ENCODE measurements at regions not wholly inside any gene's neighbourhood (a gene's known extent, or its start where the extent isn't known, plus 50 kb on each side); places are given as distances from the start of the nearest gene placed in this dataset.
"Not testable (repeated sequence)": the region's sequence is repeated elsewhere in the genome, so short reads cannot be mapped to it uniquely, and the experiment has no call there.

DNA sequence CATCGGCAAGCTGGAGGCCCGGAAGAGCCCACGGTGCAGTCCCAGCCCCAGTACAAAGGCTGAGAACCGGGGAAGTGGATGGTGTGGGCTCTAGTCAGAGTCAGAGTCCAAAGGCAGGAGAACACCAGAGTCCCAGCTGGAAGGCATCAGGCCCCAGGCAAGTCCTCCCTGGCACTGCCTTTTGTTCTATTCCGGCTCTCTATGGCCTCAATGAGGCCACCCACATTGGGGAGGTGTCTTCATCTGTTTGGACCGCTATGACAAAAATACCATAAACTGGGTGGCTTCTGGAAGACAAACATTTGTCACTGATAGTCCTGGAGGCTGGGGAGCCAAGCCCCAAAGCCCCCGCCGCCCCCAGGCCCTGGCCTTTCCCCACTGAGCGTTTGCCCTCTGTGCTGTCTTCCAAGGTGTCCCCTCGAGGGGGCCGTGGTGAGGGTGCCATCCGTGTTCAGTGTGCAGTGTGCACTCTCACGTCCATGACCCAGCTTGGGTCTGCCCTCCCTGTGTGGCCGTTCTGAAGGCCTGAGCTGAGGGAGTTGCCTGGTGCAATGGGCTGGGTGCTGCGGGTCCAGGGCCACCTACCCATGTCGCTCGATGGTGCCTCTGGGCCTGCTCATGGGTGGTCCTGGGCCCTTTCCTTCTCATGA lies 99.1 kb upstream of the PPP1R26 start:
- Histone ChIP-seq H3K27me3 (ENCODE audit: control insufficient read depth, insufficient read depth, low read length) (no peaks in the 10 kb centered on the region), H3K4me3 (ENCODE audit: low read depth, low read length) (no peak overlapping the region), H3K9ac (ENCODE audit: low read depth, low read length) (no peak overlapping the region), H3K27ac (ENCODE audit: low read depth, low read length) (no peak overlapping the region), H3K4me1 (ENCODE audit: control insufficient read depth, insufficient read depth, low read length) (no peaks in the 10 kb centered on the region), H3K9me3 (ENCODE audit: control insufficient read depth, insufficient read depth, low read length) (no peaks in the 10 kb centered on the region), H3K36me3 (ENCODE audit: control insufficient read depth, insufficient read depth, low read length) (no peaks in the 10 kb centered on the region)

DNA sequence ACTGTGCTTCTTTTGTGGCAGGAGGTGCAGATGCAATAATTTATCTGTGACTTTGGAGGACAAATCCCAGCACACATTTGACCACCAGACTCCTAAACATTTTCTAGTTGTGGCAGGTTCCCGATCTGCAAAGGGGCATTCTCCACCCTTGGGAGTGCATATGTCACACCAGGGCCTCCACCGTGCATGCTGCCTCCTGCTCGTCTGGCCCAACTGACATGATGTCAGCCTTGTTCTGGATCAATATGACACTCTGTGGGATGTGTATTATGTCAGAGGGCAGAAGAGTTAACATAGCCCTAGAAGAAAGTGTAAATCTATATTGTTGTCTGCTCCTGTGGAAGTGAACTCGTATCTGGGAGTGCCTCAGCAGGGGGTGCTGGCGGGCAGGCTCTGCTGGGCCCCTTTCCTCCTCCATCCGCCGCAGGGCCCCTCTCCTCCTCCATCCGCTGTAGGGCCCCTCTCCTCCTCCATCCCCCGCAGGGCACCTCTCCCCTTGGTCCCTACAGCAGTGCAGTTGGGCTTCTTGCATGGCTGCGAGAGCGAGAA lies 97.7 kb upstream of the PPP1R26 start:
- no peaks in the 10 kb centered on the region for H3K9me3 ChIP-seq (ENCODE audit: control insufficient read depth, insufficient read depth, low read length)
- no peak overlapping the region for H3K4me3 ChIP-seq (ENCODE audit: low read depth, low read length)
- no peak overlapping the region for H3K27ac ChIP-seq (ENCODE audit: low read depth, low read length)
- H3K36me3 ChIP-seq (ENCODE audit: control insufficient read depth, insufficient read depth, low read length), result no peaks in the 10 kb centered on the region
- H3K9ac ChIP-seq (ENCODE audit: low read depth, low read length), result no peak overlapping the region
- H3K4me1 ChIP-seq (ENCODE audit: control insufficient read depth, insufficient read depth, low read length), result no peaks in the 10 kb centered on the region
- no peaks in the 10 kb centered on the region for H3K27me3 ChIP-seq (ENCODE audit: control insufficient read depth, insufficient read depth, low read length)

DNA sequence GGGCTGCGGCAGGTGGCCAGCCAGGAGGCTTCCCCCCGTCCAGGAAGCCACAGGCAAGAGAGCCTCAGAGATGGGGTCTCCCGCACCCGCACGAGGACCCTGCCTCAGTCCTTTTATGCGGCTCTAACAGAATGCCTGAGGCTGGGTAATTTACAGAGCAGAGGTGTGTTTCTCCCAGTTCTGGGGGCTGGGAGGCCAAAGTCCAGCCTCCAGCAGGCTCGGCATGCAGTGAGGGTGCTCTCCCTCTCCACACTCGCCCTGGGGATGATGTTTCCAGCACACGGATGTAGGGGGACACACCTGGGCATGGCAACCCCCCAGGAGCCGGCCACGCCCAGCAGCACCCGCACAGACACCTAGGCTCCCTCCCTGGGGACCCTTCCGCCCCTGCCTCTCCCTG lies 95.4 kb upstream of the PPP1R26 start:
- no peaks in the 10 kb centered on the region for H3K4me1 ChIP-seq (ENCODE audit: control insufficient read depth, insufficient read depth, low read length)
- H3K4me3 ChIP-seq (ENCODE audit: low read depth, low read length), result no peak overlapping the region
- no peak overlapping the region for H3K9ac ChIP-seq (ENCODE audit: low read depth, low read length)
- no peaks in the 10 kb centered on the region for H3K9me3 ChIP-seq (ENCODE audit: control insufficient read depth, insufficient read depth, low read length)
- H3K27me3 ChIP-seq (ENCODE audit: control insufficient read depth, insufficient read depth, low read length), result no peaks in the 10 kb centered on the region
- no peaks in the 10 kb centered on the region for H3K36me3 ChIP-seq (ENCODE audit: control insufficient read depth, insufficient read depth, low read length)
- H3K27ac ChIP-seq (ENCODE audit: low read depth, low read length), result no peak overlapping the region

DNA sequence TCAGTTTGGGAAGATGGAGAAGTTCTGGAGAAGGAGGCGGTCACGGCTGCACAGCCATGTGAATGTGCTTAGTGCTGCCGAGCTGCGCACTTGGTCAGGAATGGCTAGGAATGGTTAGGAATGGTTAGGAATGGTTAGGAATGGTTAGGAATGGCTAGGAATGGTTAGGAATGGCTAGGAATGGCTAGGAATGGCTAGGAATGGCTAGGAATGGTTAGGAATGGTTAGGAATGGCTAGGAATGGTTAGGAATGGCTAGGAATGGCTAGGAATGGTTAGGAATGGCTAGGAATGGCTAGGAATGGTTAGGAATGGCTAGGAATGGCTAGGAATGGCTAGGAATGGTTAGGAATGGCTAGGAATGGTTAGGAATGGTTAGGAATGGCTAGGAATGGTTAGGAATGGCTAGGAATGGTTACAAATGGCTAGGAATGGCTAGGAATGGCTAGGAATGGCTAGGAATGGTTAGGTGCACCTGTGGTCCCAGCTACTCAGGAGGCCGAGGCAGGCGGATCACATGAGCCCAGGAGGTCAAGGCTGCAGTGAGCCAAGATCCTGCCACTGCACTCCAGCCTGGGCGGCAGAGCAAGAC lies 94.7 kb upstream of the PPP1R26 start:
- H3K4me1 ChIP-seq (ENCODE audit: control insufficient read depth, insufficient read depth, low read length); H3K9me3 ChIP-seq (ENCODE audit: control insufficient read depth, insufficient read depth, low read length); H3K27ac ChIP-seq (ENCODE audit: low read depth, low read length); H3K4me3 ChIP-seq (ENCODE audit: low read depth, low read length); H3K27me3 ChIP-seq (ENCODE audit: control insufficient read depth, insufficient read depth, low read length); H3K36me3 ChIP-seq (ENCODE audit: control insufficient read depth, insufficient read depth, low read length); H3K9ac ChIP-seq (ENCODE audit: low read depth, low read length): not testable (repeated sequence)

DNA sequence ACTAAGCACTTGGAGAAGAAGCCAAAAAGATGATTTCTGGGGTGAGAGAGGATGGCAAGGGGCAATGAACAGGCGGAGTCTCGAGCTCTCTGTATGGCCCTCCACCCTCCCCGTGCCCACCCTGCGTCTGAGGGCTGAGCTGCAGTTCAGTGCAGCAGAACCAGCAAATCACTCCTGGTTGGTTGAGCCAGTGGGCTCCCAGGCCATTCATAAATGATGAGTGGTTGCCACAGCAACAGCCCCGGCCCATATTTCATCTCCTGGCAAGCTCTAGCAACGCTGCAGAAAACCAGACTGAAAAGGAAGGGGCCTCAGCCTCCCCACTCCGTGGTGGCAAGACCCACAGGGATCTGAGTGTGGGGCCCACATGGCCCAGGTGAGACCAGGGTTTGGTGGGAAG lies 93.8 kb upstream of the PPP1R26 start:
- Histone ChIP-seq H3K4me3 (ENCODE audit: low read depth, low read length) (no peak overlapping the region), H3K9me3 (ENCODE audit: control insufficient read depth, insufficient read depth, low read length) (no peaks in the 10 kb centered on the region), H3K27me3 (ENCODE audit: control insufficient read depth, insufficient read depth, low read length) (no peaks in the 10 kb centered on the region)

DNA sequence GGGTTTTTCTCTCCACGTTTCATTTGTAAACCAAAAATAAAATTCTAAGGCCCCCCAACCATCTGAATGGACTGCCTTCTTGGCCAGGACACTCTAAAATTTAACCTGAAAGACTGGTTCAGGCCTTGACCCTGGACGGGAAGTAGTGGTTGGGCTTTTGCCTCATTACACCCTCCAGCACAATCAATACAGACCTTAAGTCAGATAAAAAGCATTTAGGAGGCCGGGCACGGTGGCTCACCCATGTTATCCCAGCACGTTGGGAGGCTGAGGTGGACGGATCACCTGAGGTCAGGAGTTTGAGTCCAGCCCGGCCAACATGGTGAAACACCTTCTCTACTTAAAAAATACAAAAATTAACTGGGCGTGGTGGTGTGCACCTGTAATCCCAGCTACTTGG lies 91.6 kb upstream of the PPP1R26 start:
- Histone ChIP-seq H3K27ac (ENCODE audit: low read depth, low read length) (no peak overlapping the region), H3K4me1 (ENCODE audit: control insufficient read depth, insufficient read depth, low read length) (no peaks in the 10 kb centered on the region), H3K4me3 (ENCODE audit: low read depth, low read length) (no peak overlapping the region), H3K9me3 (ENCODE audit: control insufficient read depth, insufficient read depth, low read length) (no peaks in the 10 kb centered on the region), H3K9ac (ENCODE audit: low read depth, low read length) (no peak overlapping the region), H3K27me3 (ENCODE audit: control insufficient read depth, insufficient read depth, low read length) (no peaks in the 10 kb centered on the region), H3K36me3 (ENCODE audit: control insufficient read depth, insufficient read depth, low read length) (no peaks in the 10 kb centered on the region)

More for the DNA sequence above, 93.8 kb upstream of the PPP1R26 start:
- H3K36me3 ChIP-seq (ENCODE audit: control insufficient read depth, insufficient read depth, low read length), result no peaks in the 10 kb centered on the region
- no peak overlapping the region for H3K27ac ChIP-seq (ENCODE audit: low read depth, low read length)
- H3K4me1 ChIP-seq (ENCODE audit: control insufficient read depth, insufficient read depth, low read length), result no peaks in the 10 kb centered on the region
- no peak overlapping the region for H3K9ac ChIP-seq (ENCODE audit: low read depth, low read length)

DNA sequence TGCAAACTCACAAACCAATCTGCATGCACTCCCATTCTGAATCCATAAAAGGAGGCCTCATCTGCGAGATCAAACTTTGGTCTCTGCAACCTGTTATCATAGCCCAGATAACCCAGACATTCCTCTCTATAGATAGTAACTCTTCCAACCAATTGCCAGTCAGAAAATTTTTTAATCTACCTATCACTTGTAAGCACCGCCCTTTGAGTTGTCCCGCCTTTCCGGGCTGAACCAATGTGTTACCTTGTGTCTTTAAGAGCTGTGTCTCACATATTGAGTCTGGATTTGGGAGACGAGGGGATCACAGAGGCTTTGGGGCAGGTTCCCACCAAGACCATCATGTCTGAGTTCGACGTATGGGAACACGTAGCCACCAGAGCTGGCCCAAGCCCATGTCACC lies 91.1 kb upstream of the PPP1R26 start:
- no peaks in the 10 kb centered on the region for H3K27me3 ChIP-seq (ENCODE audit: control insufficient read depth, insufficient read depth, low read length)
- H3K4me3 ChIP-seq (ENCODE audit: low read depth, low read length), result no peak overlapping the region
- H3K9ac ChIP-seq (ENCODE audit: low read depth, low read length), result no peak overlapping the region
- H3K27ac ChIP-seq (ENCODE audit: low read depth, low read length), result no peak overlapping the region
- H3K36me3 ChIP-seq (ENCODE audit: control insufficient read depth, insufficient read depth, low read length), result no peaks in the 10 kb centered on the region
- no peaks in the 10 kb centered on the region for H3K9me3 ChIP-seq (ENCODE audit: control insufficient read depth, insufficient read depth, low read length)
- no peaks in the 10 kb centered on the region for H3K4me1 ChIP-seq (ENCODE audit: control insufficient read depth, insufficient read depth, low read length)

DNA sequence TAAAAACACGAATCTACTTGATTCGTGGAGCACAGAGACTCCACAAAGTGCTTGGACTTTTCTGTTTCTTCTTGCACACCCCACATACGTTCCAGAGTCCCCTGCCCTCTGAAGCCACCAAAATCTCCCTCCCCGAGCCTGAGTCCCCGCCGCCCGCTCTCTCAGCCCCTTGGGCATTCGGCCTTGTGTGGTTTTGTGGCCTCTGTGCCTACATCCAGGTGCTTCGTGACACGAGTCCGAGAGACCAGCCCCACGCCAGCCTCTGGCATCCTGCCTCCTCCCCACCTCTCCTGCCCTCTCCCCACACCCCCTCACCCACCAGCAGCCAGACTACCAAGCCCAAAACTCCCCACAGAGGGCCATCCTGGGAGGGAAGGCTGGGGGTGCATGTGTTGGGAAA lies 87.8 kb upstream of the PPP1R26 start:
- no peak overlapping the region for H3K4me3 ChIP-seq (ENCODE audit: low read depth, low read length)
- H3K4me1 ChIP-seq (ENCODE audit: control insufficient read depth, insufficient read depth, low read length), result no peaks in the 10 kb centered on the region
- H3K9me3 ChIP-seq (ENCODE audit: control insufficient read depth, insufficient read depth, low read length), result peaks cover 11% of the 10 kb centered on the region
- H3K27me3 ChIP-seq (ENCODE audit: control insufficient read depth, insufficient read depth, low read length), result no peaks in the 10 kb centered on the region
- H3K27ac ChIP-seq (ENCODE audit: low read depth, low read length), result no peak overlapping the region
- no peak overlapping the region for H3K9ac ChIP-seq (ENCODE audit: low read depth, low read length)
- H3K36me3 ChIP-seq (ENCODE audit: control insufficient read depth, insufficient read depth, low read length), result no peaks in the 10 kb centered on the region

DNA sequence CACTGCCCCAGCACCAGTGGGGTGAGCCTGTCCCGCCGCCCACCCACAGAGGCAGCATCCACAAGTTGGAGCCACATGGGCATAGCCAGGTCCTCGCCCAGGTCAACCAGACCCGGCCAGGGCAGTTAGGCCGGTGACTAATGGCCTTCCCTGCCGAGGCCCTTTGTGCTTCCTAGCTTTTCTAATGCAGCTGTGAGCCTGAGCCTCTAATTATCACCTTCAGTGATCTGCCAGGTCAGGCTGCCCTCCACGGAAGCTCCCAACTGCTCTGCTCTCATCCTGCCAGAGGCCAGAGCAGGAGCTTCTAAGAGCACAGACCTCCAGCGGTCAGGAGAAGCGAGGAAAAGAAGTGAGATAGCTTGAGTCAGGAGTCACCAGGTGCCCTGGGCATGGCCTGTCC lies 87.1 kb upstream of the PPP1R26 start:
- H3K9me3 ChIP-seq (ENCODE audit: control insufficient read depth, insufficient read depth, low read length), result peaks cover 17% of the 10 kb centered on the region
- no peaks in the 10 kb centered on the region for H3K4me1 ChIP-seq (ENCODE audit: control insufficient read depth, insufficient read depth, low read length)
- no peaks in the 10 kb centered on the region for H3K36me3 ChIP-seq (ENCODE audit: control insufficient read depth, insufficient read depth, low read length)
- no peak overlapping the region for H3K9ac ChIP-seq (ENCODE audit: low read depth, low read length)
- H3K27ac ChIP-seq (ENCODE audit: low read depth, low read length), result no peak overlapping the region
- H3K4me3 ChIP-seq (ENCODE audit: low read depth, low read length), result no peak overlapping the region
- H3K27me3 ChIP-seq (ENCODE audit: control insufficient read depth, insufficient read depth, low read length), result no peaks in the 10 kb centered on the region

DNA sequence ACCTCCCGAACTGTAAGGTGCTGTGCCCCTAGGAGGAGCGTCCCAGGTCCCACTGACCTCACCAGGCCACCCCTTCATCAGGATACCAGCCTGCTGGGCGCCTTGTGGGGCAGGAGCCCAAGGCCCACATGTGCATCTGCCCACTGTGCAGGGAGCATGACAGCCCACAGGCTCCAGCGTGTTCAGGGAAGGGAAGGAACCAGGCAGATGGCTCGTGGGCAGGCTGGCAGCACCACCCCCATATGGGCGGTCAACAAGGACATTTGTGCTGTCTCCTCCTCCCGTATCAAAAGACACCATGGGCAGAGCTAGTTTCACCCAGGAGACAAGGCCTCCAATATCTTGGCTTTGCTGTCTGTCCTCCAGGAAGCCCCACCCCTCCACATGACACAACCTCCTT lies 85.5 kb upstream of the PPP1R26 start:
- no peaks in the 10 kb centered on the region for H3K27me3 ChIP-seq (ENCODE audit: control insufficient read depth, insufficient read depth, low read length)
- H3K9me3 ChIP-seq (ENCODE audit: control insufficient read depth, insufficient read depth, low read length), result peaks cover 21% of the 10 kb centered on the region
- H3K9ac ChIP-seq (ENCODE audit: low read depth, low read length), result no peak overlapping the region
- H3K4me1 ChIP-seq (ENCODE audit: control insufficient read depth, insufficient read depth, low read length), result no peaks in the 10 kb centered on the region
- no peak overlapping the region for H3K4me3 ChIP-seq (ENCODE audit: low read depth, low read length)
- no peaks in the 10 kb centered on the region for H3K36me3 ChIP-seq (ENCODE audit: control insufficient read depth, insufficient read depth, low read length)
- H3K27ac ChIP-seq (ENCODE audit: low read depth, low read length), result no peak overlapping the region

DNA sequence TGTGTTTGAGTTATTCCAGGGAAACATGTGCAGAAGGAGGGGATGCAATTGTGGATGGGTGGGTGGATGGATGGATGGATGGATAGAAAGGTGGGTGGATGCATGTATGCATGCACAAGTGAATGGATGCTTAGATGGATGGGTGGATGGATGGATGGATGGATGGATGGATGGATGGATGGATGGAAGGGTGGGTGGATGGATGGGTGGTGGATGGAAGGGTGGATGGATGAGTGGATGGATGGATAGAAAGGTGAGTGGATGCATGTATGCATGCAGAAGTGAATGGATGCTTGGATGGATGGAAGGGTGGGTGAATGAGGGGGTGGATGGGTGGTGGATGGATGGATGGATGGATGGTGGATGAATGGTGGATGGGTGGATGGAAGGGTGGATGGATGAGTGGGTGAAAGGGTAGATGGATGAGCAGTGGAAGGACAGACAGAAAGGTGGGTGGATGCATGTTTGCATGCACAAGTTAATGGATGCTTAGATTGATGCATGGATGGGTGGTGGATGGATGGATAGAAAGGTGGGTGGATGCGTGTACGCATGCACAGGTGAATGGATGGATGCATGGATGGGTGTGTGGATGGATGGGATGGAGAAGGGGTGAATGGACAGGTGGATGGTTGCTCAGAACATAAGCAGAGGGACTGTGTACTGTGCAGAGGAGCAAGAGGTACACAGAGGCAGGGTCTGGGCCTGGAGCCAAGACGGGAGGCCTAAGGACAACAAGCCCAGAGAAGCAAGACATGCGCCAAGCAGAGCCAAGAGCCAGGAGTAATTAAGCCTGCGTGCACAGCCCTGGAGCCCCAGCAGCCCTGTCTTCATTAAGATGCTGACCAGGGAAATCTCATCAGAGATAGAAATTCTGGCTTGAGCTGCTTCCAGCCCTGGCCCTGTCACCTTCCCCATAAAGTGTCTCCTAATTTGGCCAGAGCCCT lies 84.6 kb upstream of the PPP1R26 start:
- Histone ChIP-seq H3K27me3 (ENCODE audit: control insufficient read depth, insufficient read depth, low read length) (no peaks in the 10 kb centered on the region), H3K9ac (ENCODE audit: low read depth, low read length) (no peak overlapping the region), H3K36me3 (ENCODE audit: control insufficient read depth, insufficient read depth, low read length) (no peaks in the 10 kb centered on the region), H3K4me1 (ENCODE audit: control insufficient read depth, insufficient read depth, low read length) (no peaks in the 10 kb centered on the region), H3K4me3 (ENCODE audit: low read depth, low read length) (no peak overlapping the region), H3K27ac (ENCODE audit: low read depth, low read length) (no peak overlapping the region), H3K9me3 (ENCODE audit: control insufficient read depth, insufficient read depth, low read length) (peaks cover 21% of the 10 kb centered on the region)

Data from HUES48 (cell line).